ENCODE measurements at regions not wholly inside any gene's neighbourhood (a gene's known extent, or its start where the extent isn't known, plus 50 kb on each side); places are given as distances from the start of the nearest gene placed in this dataset.

DNA sequence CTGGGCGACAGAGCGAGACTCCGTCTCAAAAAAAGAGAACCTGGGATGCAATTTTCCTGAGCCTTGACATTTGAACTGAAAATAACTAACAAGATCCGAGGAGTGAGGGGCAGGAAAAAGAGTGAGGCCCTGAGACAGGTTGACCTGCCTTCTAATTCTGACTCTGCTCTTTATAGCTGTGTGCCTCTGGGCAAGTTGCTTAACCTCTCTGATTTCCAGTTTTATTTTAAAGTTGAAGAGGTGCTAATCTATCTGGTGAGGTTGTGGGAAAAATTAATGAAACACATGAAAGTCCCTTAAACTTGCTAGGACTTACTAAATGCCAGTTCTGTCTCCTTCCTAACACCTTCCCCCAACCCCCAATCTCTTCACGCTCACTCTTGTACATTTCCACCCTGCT is 108.4 kb upstream of the MGAT5 start:
- TF ChIP-seq POLR2AphosphoS5 (IDR thresholded peaks at IDR 0.05): no peak
- no peak for TF ChIP-seq POLR2A (IDR thresholded peaks at IDR 0.05)
- TF ChIP-seq, protein P1, sequence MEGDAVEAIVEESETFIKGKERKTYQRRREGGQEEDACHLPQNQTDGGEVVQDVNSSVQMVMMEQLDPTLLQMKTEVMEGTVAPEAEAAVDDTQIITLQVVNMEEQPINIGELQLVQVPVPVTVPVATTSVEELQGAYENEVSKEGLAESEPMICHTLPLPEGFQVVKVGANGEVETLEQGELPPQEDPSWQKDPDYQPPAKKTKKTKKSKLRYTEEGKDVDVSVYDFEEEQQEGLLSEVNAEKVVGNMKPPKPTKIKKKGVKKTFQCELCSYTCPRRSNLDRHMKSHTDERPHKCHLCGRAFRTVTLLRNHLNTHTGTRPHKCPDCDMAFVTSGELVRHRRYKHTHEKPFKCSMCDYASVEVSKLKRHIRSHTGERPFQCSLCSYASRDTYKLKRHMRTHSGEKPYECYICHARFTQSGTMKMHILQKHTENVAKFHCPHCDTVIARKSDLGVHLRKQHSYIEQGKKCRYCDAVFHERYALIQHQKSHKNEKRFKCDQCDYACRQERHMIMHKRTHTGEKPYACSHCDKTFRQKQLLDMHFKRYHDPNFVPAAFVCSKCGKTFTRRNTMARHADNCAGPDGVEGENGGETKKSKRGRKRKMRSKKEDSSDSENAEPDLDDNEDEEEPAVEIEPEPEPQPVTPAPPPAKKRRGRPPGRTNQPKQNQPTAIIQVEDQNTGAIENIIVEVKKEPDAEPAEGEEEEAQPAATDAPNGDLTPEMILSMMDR (IDR thresholded peaks at IDR 0.05): no peak
- no peak for TF ChIP-seq EP300 (IDR thresholded peaks at IDR 0.05)

Data from upper lobe of left lung (tissue), 4 donors.